Left ventricle myocardium superior (tissue), 1 donor: ENCODE measurements at regions not wholly inside any gene's neighbourhood (a gene's known extent, or its start where the extent isn't known, plus 50 kb on each side); places are given as distances from the start of the nearest gene placed in this dataset.

Experiments used
- ATAC-seq: fragments of 200-7000 bp; cut with Tn5 transposase; one replicate; pipeline ENCODE4 v1.9.1; 2020; ENCODE audit warnings: mild to moderate bottlenecking, moderate library complexity
- DNase-seq: peaks from one replicate; pipeline ENCODE4 v3.0.0-alpha.2; 2020
- intact Hi-C: fragments of 100-400 bp; cut with micrococcal nuclease; formaldehyde crosslinking; loops from one replicate; pipeline ENCODE4 v1.11.0; 2022
- donor health status: DM: no; HTN: yes; CAD: no; lungs with severe emphysema.

- no peak for DNase-seq
- intact Hi-C loops = no loop called here
- ATAC-seq = peak; percentile 20
These were observed 116.7 kb upstream of the SLIT3 start for GRCh38 chr5:169417676-169418075.

DNA sequence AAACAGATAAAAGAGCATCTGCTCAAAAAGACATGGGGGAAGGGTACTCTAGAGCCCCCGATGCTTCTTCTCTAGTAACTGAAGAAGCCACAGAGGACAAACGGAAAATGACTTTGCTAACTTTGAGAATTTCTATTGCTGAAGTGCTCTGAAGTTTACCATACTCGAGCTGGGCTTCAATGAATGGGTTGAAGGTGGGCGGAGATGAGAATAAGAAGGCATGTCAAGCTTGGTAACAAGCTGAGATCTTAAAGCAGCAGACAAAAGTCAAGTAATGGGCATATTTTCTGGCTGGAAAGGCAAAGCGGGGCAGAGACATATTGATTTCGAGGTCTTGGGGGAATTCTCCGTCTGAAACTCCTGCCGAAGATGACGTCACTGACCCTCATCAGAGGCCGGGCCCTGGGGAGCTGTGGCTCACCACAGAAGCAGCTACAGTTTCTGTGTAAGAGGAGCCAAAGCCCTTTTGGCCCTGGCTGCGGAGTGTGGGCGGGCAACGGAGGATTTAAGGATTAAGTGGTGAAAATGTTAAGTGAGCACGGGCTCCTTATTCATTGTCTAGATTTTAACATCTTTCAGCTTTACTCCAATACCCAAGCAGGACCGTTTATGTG is 115.8 kb upstream of the SLIT3 start:
- DNase-seq (peak; percentile 81), ATAC-seq (peak; percentile 82)
- intact Hi-C loops = no loop called here

DNA sequence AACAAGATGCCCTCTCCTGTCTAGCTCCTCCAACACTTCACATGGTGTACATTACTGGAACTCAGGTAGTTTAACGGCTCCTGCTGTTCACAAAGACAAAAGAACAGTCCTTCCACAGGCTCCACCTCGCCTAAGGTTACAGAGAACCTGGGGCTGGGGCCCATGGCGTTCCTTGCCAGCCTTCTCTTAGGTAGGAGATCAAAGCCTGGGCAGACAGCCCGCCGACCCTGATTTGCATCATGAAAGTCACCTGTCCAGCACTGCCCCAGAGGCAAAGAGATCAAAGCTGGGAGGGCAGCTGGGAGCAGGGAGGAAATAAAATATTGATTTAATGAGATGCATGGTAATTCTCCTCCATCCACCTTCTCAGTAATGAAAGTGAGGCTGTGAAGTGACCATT is 115.0 kb upstream of the SLIT3 start:
- intact Hi-C loops = no loop called here
- DNase-seq = no peak
- no peak for ATAC-seq

GRCh38 chr5:169415371-169415770 is 114.4 kb upstream of the SLIT3 start:
- ATAC-seq = no peak
- intact Hi-C loops = no loop called here
- no peak for DNase-seq

- ATAC-seq = no peak
- DNase-seq = no peak
- intact Hi-C loops = no loop called here
These were observed 112.5 kb upstream of the SLIT3 start for GRCh38 chr5:169413416-169413815.

- DNase-seq = no peak
- intact Hi-C loops = no loop called here
- ATAC-seq = no peak
These were observed 111.9 kb upstream of the SLIT3 start for GRCh38 chr5:169412831-169413230.

- intact Hi-C loops = no loop called here
These were observed 111.0 kb upstream of the SLIT3 start for GRCh38 chr5:169411786-169412430.

GRCh38 chr5:169410996-169411783 is 110.3 kb upstream of the SLIT3 start:
- DNase-seq (no peak), ATAC-seq (no peak)
- intact Hi-C loops = no loop called here

More at GRCh38 chr5:169411786-169412430, 111.0 kb upstream of the SLIT3 start:
- DNase-seq (no peak), ATAC-seq (no peak)

- DNase-seq (no peak), ATAC-seq (no peak)
- intact Hi-C loops = no loop called here
These were observed 107.8 kb upstream of the SLIT3 start for GRCh38 chr5:169408731-169409130.

GRCh38 chr5:169408171-169408570 is 107.2 kb upstream of the SLIT3 start:
- DNase-seq = no peak
- intact Hi-C loops = no loop called here
- ATAC-seq = no peak

- ATAC-seq (no peak), DNase-seq (no peak)
- intact Hi-C loops = no loop called here
These were observed 103.3 kb upstream of the SLIT3 start for GRCh38 chr5:169404223-169404622.

GRCh38 chr5:169398515-169398914 is 97.6 kb upstream of the SLIT3 start:
- intact Hi-C loops = no loop called here
- ATAC-seq (no peak), DNase-seq (no peak)

GRCh38 chr5:169395136-169395535 is 94.2 kb upstream of the SLIT3 start:
- intact Hi-C loops = no loop called here
- ATAC-seq (no peak), DNase-seq (no peak)

- ATAC-seq (no peak), DNase-seq (no peak)
- intact Hi-C loops = no loop called here
These were observed 93.4 kb upstream of the SLIT3 start for GRCh38 chr5:169394371-169394770.

GRCh38 chr5:169393907-169394306 is 93.0 kb upstream of the SLIT3 start:
- DNase-seq = no peak
- intact Hi-C loops = no loop called here
- ATAC-seq = no peak

DNA sequence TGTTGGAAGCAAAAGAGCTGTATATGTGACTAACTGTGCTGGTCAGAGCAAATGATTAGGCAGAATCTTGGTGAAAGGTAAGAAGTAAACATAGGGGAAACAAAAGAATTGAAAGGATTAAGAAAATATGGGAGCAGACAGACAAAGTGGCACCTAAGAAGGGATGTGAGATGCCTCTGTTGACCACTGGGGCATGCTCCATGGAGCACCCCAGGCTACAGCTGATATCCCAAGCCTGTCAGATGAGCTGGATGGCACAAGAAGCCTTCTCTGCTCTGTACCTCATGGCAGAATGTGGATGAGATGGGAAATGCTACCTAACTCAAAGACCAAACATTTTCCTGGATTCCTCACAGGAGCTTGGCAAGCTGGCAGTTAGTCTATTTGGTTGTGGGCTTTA is 89.3 kb upstream of the SLIT3 start:
- intact Hi-C loops = no loop called here
- DNase-seq (no peak), ATAC-seq (no peak)

DNA sequence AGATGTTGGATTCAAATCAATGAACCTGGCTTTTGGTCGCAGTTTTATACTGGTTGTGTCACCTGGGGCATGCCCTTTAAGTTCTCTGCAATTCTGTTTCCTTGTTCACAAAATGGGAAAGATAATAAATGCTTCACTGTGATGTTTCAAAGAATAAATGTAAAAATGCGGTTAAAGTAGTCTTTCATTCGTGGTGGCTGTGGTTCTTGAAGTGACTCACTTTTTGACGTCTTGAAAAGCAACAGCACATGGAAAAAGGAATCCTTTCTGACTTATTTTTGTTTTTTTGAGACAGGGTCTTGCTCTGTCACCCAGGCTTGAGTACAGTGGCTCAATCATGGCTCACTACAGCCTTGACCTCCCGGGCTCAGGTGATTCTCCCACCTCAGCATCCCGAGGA is 88.4 kb upstream of the SLIT3 start:
- DNase-seq (no peak), ATAC-seq (no peak)
- intact Hi-C loops = no loop called here

DNA sequence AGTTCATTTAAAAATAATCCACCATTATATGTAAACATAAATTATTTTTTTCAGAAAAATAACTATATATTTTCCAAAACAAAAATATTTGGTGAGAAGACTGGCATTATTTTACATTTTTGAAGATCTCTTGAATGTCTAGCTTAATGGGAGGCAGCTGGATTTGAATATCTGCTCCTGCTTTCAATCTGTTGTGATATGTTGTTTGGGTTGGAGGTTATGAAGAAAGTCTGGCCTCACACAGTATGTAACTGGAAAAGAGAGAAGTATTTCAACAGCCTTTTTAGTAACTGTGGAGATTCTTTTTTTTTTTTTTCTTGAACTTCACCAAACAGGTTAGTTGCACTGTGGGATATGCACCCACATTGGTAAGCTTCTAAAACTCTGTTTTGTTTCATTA is 84.7 kb upstream of the SLIT3 start:
- intact Hi-C loops = no loop called here
- DNase-seq (no peak), ATAC-seq (no peak)

DNA sequence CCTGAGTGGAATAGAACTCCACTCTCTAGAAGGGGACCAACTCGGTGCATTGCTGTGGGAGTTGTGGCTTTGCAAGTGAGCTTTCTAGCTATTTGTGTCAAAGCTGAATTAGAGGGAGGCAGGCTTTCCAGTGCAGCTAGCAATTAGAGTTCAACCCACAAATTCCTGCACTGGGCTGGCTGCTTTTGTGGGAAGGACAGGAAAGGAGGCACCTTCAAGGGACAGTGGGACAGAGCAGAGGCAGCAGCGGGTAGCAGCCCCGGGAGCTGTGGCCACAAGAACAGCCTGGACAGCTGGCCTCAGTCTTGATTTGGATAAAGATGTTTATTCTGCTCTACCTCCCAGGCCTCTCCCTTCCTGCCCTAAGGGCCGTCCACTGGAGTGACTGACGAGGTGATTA is 83.7 kb upstream of the SLIT3 start:
- DNase-seq (no peak), ATAC-seq (no peak)
- intact Hi-C loops = no loop called here

GRCh38 chr5:169374761-169375160 is 73.8 kb upstream of the SLIT3 start:
- intact Hi-C loops = no loop called here
- ATAC-seq = no peak
- no peak for DNase-seq

GRCh38 chr5:169374111-169374510 is 73.2 kb upstream of the SLIT3 start:
- ATAC-seq = no peak
- no peak for DNase-seq
- intact Hi-C loops = no loop called here
